ENCODE measurements at regions not wholly inside any gene's neighbourhood (a gene's known extent, or its start where the extent isn't known, plus 50 kb on each side); places are given as distances from the start of the nearest gene placed in this dataset.

DNA sequence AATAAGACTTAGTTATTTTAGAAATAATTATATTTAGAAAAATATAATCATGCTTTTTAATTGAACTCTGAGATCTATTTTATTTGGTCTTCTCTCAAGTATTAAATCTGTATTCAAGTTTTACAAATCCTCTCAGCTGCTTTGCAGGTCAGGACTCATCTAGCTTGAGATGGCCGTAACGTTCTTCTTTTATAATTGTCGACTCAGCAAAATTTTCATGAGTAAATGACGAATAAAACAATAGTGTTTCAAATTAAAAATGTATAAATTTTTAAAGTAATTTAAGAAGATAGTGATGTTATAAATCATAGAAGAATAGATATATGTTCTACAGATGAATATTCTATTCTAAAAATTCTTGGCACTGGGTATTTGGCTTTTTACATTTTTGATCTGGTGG is 957.1 kb upstream of the EYS start:
- TF ChIP-seq, protein P1, sequence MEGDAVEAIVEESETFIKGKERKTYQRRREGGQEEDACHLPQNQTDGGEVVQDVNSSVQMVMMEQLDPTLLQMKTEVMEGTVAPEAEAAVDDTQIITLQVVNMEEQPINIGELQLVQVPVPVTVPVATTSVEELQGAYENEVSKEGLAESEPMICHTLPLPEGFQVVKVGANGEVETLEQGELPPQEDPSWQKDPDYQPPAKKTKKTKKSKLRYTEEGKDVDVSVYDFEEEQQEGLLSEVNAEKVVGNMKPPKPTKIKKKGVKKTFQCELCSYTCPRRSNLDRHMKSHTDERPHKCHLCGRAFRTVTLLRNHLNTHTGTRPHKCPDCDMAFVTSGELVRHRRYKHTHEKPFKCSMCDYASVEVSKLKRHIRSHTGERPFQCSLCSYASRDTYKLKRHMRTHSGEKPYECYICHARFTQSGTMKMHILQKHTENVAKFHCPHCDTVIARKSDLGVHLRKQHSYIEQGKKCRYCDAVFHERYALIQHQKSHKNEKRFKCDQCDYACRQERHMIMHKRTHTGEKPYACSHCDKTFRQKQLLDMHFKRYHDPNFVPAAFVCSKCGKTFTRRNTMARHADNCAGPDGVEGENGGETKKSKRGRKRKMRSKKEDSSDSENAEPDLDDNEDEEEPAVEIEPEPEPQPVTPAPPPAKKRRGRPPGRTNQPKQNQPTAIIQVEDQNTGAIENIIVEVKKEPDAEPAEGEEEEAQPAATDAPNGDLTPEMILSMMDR (IDR thresholded peaks at IDR 0.05), result no peak
- no peak for TF ChIP-seq POLR2AphosphoS5 (IDR thresholded peaks at IDR 0.05)

All from prostate gland (tissue), 2 donors.